Activated effector memory CD4-positive, alpha-beta T cell treated with Interleukin-2 at 50 U/mL for 16 hours (primary cell): ENCODE measurements at regions not wholly inside any gene's neighbourhood (a gene's known extent, or its start where the extent isn't known, plus 50 kb on each side); places are given as distances from the start of the nearest gene placed in this dataset.

ENCODE experiments used
- DNase-seq: peaks from one replicate; pipeline ENCODE4 v3.0.0-alpha.2; 2020

- DNase-seq, result no peak
Observed at GRCh38 chrX:20364238-20364637, 97.5 kb upstream of the RPS6KA3 start.

GRCh38 chrX:20363275-20363674, 96.6 kb upstream of the RPS6KA3 start:
- no peak for DNase-seq

- no peak for DNase-seq
Observed at GRCh38 chrX:20362268-20363267, 95.9 kb upstream of the RPS6KA3 start.

- DNase-seq, result no peak
Observed at GRCh38 chrX:20361890-20362262, 95.2 kb upstream of the RPS6KA3 start.

- DNase-seq, result no peak
Observed at GRCh38 chrX:20361081-20361889, 94.6 kb upstream of the RPS6KA3 start.

GRCh38 chrX:20355187-20355586, 88.5 kb upstream of the RPS6KA3 start:
- no peak for DNase-seq

- DNase-seq, result no peak
Observed at GRCh38 chrX:20354505-20354904, 87.8 kb upstream of the RPS6KA3 start.

GRCh38 chrX:20352935-20353336, 86.2 kb upstream of the RPS6KA3 start:
- DNase-seq, result no peak

GRCh38 chrX:20352504-20352903, 85.8 kb upstream of the RPS6KA3 start:
- DNase-seq, result no peak

- no peak for DNase-seq
Observed at GRCh38 chrX:20350596-20350995, 83.9 kb upstream of the RPS6KA3 start.

GRCh38 chrX:20348139-20348538, 81.4 kb upstream of the RPS6KA3 start:
- DNase-seq, result no peak

GRCh38 chrX:20347481-20347880, 80.8 kb upstream of the RPS6KA3 start:
- no peak for DNase-seq

- DNase-seq, result no peak
Observed at GRCh38 chrX:20333672-20334071, 67.0 kb upstream of the RPS6KA3 start.

GRCh38 chrX:20330545-20330944, 63.8 kb upstream of the RPS6KA3 start:
- DNase-seq, result no peak

- DNase-seq, result no peak
Observed at GRCh38 chrX:20329435-20329834, 62.7 kb upstream of the RPS6KA3 start.

- DNase-seq, result no peak
Observed at GRCh38 chrX:20325786-20326388, 59.2 kb upstream of the RPS6KA3 start.

GRCh38 chrX:20322887-20323286, 56.2 kb upstream of the RPS6KA3 start:
- no peak for DNase-seq

GRCh38 chrX:20320461-20321159, 53.9 kb upstream of the RPS6KA3 start:
- DNase-seq, result no peak

GRCh38 chrX:20319054-20319453, 52.3 kb upstream of the RPS6KA3 start:
- DNase-seq, result no peak

GRCh38 chrX:20317873-20318272, 51.2 kb upstream of the RPS6KA3 start:
- DNase-seq, result no peak
